ENCODE measurements at regions not wholly inside any gene's neighbourhood (a gene's known extent, or its start where the extent isn't known, plus 50 kb on each side); places are given as distances from the start of the nearest gene placed in this dataset.

- no peaks in the 10 kb centered on the region for H3K36me3 ChIP-seq (ENCODE audit: control insufficient read depth, insufficient read depth, low read length)
- no peak overlapping the region for H3K27ac ChIP-seq (ENCODE audit: insufficient read depth, low read length)
- no peak overlapping the region for H2BK15ac ChIP-seq (ENCODE audit: low read depth, low read length)
- no peak overlapping the region for H3K4me2 ChIP-seq (ENCODE audit: low read depth, low read length)
- H3K4me3 ChIP-seq (ENCODE audit: insufficient read depth, low read depth, low read length): no peak overlapping the region
- no peak overlapping the region for H4K91ac ChIP-seq (ENCODE audit: insufficient read depth, low read depth, low read length)
- no peak overlapping the region for H2AFZ ChIP-seq (replicated peaks; ENCODE audit: low read length, poor library complexity)
- in situ Hi-C loops (cut with MboI; ENCODE audit: low sequenced_read_pairs): no loop called here
- H4K5ac ChIP-seq (ENCODE audit: low read depth, low read length): no peak overlapping the region
- no peaks in the 10 kb centered on the region for H3K27me3 ChIP-seq (ENCODE audit: control insufficient read depth, insufficient read depth, low read length)
- no peak overlapping the region for H2AK5ac ChIP-seq (ENCODE audit: low read depth, low read length)
- no peak overlapping the region for H2AK9ac ChIP-seq (replicated peaks; ENCODE audit: low read depth, low read length, poor library complexity)
- ATAC-seq (ENCODE audit: low read depth) (no peak), DNase-seq (peak; percentile 24)
- ChIA-PET CTCF (interaction anchor here (0.6 to 1.2 kb wide), 6 partner anchors 8 to 1391 kb away, joined by 3 to 6 read pairs (median 4); no protein-coding TSS in a partner anchor), POLR2A (ENCODE audit: unreplicated experiment) (no interaction called here)
- H4K20me1 ChIP-seq (ENCODE audit: insufficient read depth, low read length): no peaks in the 10 kb centered on the region
- H3K56ac ChIP-seq (ENCODE audit: extremely low read depth, insufficient read depth, low read length): no peak overlapping the region
- no peaks in the 10 kb centered on the region for H3K9me1 ChIP-seq (ENCODE audit: insufficient read depth, low read length)
- no peak overlapping the region for H2BK120ac ChIP-seq (ENCODE audit: low read depth, low read length)
- H3K23ac ChIP-seq (ENCODE audit: low read depth, low read length): no peak overlapping the region
- H3K9ac ChIP-seq (ENCODE audit: low read depth, low read length): no peak overlapping the region
- dilution Hi-C loops (cut with HindIII; ENCODE audit: low sequenced_read_pairs, unreplicated experiment): no loop called here
- H3K9me3 ChIP-seq (ENCODE audit: control insufficient read depth, insufficient read depth, low read length): no peaks in the 10 kb centered on the region
- no peaks in the 10 kb centered on the region for H3K79me1 ChIP-seq (ENCODE audit: low read depth in 1 of 2, low read length in 2 of 2)
- no peak overlapping the region for H3K14ac ChIP-seq (replicated peaks; ENCODE audit: low read depth, low read length)
- H2BK5ac ChIP-seq (ENCODE audit: low read depth, low read length, poor library complexity, severe bottlenecking): no peak overlapping the region
- BruUV-seq (replicated peaks): no TSS peak
- no peak overlapping the region for H3K4ac ChIP-seq (ENCODE audit: low read depth, low read length)
- WGBS, 2 experiments (ENCODE audit: extremely low coverage in 2 of 2, insufficient read length in 1 of 2): no CpG with 5 or more reads among the region's 3 CpGs
- no peak overlapping the region for H2BK20ac ChIP-seq (ENCODE audit: low read depth, low read length)
- TF ChIP-seq MAFK (IDR thresholded peaks at IDR 0.05; ENCODE audit: low read depth, low read length) (no peak), CTCF (conservative IDR thresholded peaks at IDR 0.05; ENCODE audit: low read depth, low read length) (peak; percentile 47), POLR2A (IDR thresholded peaks at IDR 0.05; ENCODE audit: low read depth, low read length) (no peak), RAD21 (IDR thresholded peaks at IDR 0.05; ENCODE audit: low read length) (peak; percentile 35; the same call in 1 of the 2 replicates)
- no peak overlapping the region for H4K8ac ChIP-seq (ENCODE audit: low read depth in 2 of 2, low read length in 2 of 2)
- H3K18ac ChIP-seq (ENCODE audit: low read depth, low read length): no peak overlapping the region
- H3K4me1 ChIP-seq (ENCODE audit: control insufficient read depth, insufficient read depth, low read length): no peaks in the 10 kb centered on the region
- intact Hi-C loops (cut with micrococcal nuclease): no loop called here
Measured at GRCh38 chr15:45795440-45796069, 160.7 kb downstream of the SQOR start.

Data from IMR-90 (cell line).